ENCODE measurements at regions not wholly inside any gene's neighbourhood (a gene's known extent, or its start where the extent isn't known, plus 50 kb on each side); places are given as distances from the start of the nearest gene placed in this dataset.

DNA sequence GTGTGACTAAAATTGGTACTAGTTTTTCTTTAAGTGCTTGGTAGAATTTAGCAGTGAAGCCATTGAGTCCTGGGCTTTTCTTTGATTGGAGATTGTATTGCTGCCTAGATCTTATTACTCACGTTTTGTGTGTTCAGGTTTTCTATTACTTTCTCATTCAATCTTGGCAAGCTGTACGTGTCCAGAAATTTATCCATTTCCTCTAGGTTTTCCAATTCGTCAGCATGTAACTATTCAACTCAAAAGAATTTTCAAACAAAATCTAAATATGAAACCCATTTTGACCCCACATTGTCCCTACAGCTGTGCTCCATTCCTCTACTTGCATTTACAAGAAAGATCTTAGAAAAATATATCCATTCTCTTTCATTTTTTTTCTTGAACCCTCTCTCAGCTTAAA is 1613.4 kb upstream of the SEL1L start:
- CTCF ChIA-PET: no interaction called here
- Histone ChIP-seq H3K27ac (ENCODE audit: low read depth in 1 of 2, low read length in 2 of 2) (no peak overlapping the region), H3K9me3 (ENCODE audit: control insufficient read depth in 1 of 2, insufficient read depth in 1 of 2, low read length in 2 of 2) (peaks cover 0 to 7% of the 10 kb centered on the region in 2 experiments), H3K36me3 (ENCODE audit: insufficient read depth, low read length) (no peaks in the 10 kb centered on the region), H3K4me3 (ENCODE audit: low read length) (no peak overlapping the region), H3K27me3 (ENCODE audit: control insufficient read depth in 1 of 2, insufficient read depth in 2 of 2, low read length in 2 of 2) (no peaks in the 10 kb centered on the region), H3K4me1 (ENCODE audit: insufficient read depth, low read length) (no peaks in the 10 kb centered on the region)
- Mint-ChIP-seq H3K36me3 (ENCODE audit: low read depth) (no peaks in the 10 kb centered on the region), H3K4me1 (ENCODE audit: low read depth) (no peaks in the 10 kb centered on the region), H3K4me3 (no peak overlapping the region), H3K9me3 (peaks cover 26% of the 10 kb centered on the region), H3K27me3 (no peaks in the 10 kb centered on the region), H3K27ac (no peak overlapping the region)
- POLR2A ChIA-PET: no interaction called here
- intact Hi-C loops (cut with DNase I, micrococcal nuclease): no loop called here
- no peak for ATAC-seq (ENCODE audit: poor library complexity)
- no peak for TF ChIP-seq CTCF (IDR thresholded peaks at IDR 0.05)
- DNase-seq: no peak

DNA sequence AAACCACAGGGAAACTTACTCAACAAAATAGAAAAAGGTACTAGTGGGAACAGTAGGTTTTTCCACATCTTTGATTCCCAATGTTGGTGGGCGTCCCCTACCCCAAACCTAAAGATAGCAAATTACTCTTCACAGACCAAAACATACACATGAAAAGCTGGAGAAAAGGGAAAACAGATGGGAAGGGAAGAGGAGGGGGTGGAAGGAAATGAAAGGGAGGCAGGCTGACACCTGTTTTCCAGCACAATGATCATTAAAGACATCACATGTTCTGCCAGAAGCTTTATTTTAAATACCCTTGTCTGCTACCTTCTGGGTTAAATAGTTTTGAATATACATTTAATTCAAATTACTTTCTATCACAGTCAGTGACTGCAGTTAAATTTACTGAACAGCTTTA is 1617.9 kb upstream of the SEL1L start:
- no peak for ATAC-seq (ENCODE audit: poor library complexity)
- peaks cover 18% of the 10 kb centered on the region for H3K9me3 Mint-ChIP-seq
- TF ChIP-seq CTCF (IDR thresholded peaks at IDR 0.05): no peak
- intact Hi-C loops (cut with DNase I, micrococcal nuclease): no loop called here
- no peak overlapping the region for H3K27ac Mint-ChIP-seq
- no peak overlapping the region for H3K27ac ChIP-seq (ENCODE audit: low read depth in 1 of 2, low read length in 2 of 2)
- no peak overlapping the region for H3K4me3 Mint-ChIP-seq
- H3K36me3 ChIP-seq (ENCODE audit: insufficient read depth, low read length): no peaks in the 10 kb centered on the region
- H3K4me1 ChIP-seq (ENCODE audit: insufficient read depth, low read length): no peaks in the 10 kb centered on the region
- ChIA-PET POLR2A (no interaction called here), CTCF (no interaction called here)
- DNase-seq: no peak
- no peaks in the 10 kb centered on the region for H3K36me3 Mint-ChIP-seq (ENCODE audit: low read depth)
- no peak overlapping the region for H3K4me3 ChIP-seq (ENCODE audit: low read length)
- H3K9me3 ChIP-seq (ENCODE audit: control insufficient read depth in 1 of 2, insufficient read depth in 1 of 2, low read length in 2 of 2): no peaks in the 10 kb centered on the region
- H3K27me3 ChIP-seq (ENCODE audit: control insufficient read depth in 1 of 2, insufficient read depth in 2 of 2, low read length in 2 of 2): no peaks in the 10 kb centered on the region
- H3K4me1 Mint-ChIP-seq (ENCODE audit: low read depth): no peaks in the 10 kb centered on the region
- no peaks in the 10 kb centered on the region for H3K27me3 Mint-ChIP-seq

DNA sequence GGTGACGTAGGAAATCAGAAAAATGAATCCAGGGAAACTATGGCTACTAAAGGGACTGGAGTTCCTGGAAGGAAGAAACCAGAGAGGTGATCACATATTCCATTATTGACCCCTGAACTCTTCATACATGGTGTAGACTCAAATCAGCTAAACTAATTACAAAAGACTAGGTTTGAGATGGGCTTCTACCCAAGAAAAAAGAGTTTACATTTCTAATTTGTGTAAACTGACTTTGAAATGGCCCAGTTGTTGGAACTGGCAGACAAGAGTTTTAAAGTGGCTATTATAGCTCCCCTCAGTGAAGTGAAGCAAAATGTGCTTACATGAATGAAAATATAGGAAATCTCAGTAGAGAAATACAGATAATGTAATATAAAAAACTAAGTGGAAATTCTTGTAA is 1619.4 kb upstream of the SEL1L start:
- Mint-ChIP-seq H3K9me3 (peaks cover 13% of the 10 kb centered on the region), H3K36me3 (ENCODE audit: low read depth) (no peaks in the 10 kb centered on the region), H3K4me3 (no peak overlapping the region), H3K27ac (no peak overlapping the region), H3K27me3 (no peaks in the 10 kb centered on the region), H3K4me1 (ENCODE audit: low read depth) (no peaks in the 10 kb centered on the region)
- Histone ChIP-seq H3K4me1 (ENCODE audit: insufficient read depth, low read length) (no peaks in the 10 kb centered on the region), H3K27ac (ENCODE audit: low read depth in 1 of 2, low read length in 2 of 2) (no peak overlapping the region), H3K9me3 (ENCODE audit: control insufficient read depth in 1 of 2, insufficient read depth in 1 of 2, low read length in 2 of 2) (no peaks in the 10 kb centered on the region), H3K27me3 (ENCODE audit: control insufficient read depth in 1 of 2, insufficient read depth in 2 of 2, low read length in 2 of 2) (no peaks in the 10 kb centered on the region), H3K36me3 (ENCODE audit: insufficient read depth, low read length) (no peaks in the 10 kb centered on the region), H3K4me3 (ENCODE audit: low read length) (no peak overlapping the region)
- intact Hi-C loops (cut with DNase I, micrococcal nuclease): no loop called here
- TF ChIP-seq CTCF (IDR thresholded peaks at IDR 0.05): no peak
- ATAC-seq (ENCODE audit: poor library complexity) (no peak), DNase-seq (no peak)
- CTCF ChIA-PET: interaction anchor here (0.6 kb wide), 1 partner anchor 10 kb away, joined by 7 read pairs; no protein-coding TSS in a partner anchor
- POLR2A ChIA-PET: no interaction called here

Data from CD4-positive, alpha-beta T cell (primary cell).